HG03442 (cell line): ENCODE measurements at regions not wholly inside any gene's neighbourhood (a gene's known extent, or its start where the extent isn't known, plus 50 kb on each side); places are given as distances from the start of the nearest gene placed in this dataset.
"Not testable (repeated sequence)": the region's sequence is repeated elsewhere in the genome, so short reads cannot be mapped to it uniquely, and the experiment has no call there.

Experiments
- ATAC-seq: cut with Tn5 transposase; IDR thresholded peaks from one replicate; pipeline ENCODE4 v1.9.1; 2021; ENCODE audit warnings: mild to moderate bottlenecking, moderate library complexity; ENCODE audit not compliant: unreplicated experiment

DNA sequence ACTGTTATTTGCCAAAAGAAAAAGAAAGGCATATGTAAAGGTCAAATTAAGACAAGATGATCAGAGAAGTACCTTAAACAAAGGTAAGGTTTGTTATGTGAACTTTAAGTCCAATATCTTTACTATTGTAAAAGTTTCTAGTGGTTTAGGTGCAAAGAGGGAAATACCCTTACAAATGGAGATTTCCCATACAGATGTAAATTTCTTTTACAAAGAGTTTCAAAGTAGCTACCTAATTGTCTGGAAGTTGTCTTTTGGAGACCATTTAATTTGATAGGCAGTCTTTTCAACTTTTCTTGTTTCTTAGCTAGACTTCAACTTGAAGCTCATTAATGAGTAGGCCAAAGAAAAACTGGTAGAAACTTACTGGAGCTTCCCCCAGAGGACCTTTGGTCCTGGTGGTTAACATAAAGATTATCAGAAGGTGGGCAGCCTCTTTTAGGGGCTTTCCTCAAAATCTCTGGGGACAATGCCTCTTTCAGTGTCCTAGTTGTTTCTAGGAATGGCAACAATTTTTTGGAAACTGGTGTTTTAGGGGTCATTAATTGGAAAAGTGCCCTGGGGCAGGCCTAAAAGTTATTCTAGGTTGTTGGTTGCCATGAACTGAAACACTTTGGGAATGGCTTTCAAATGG is 297.3 kb downstream of the GUCY2F start:
- peak; percentile 35 for ATAC-seq

- no peak for ATAC-seq
These were observed 309.7 kb downstream of the GUCY2F start for GRCh38 chrX:109172091-109172602.

DNA sequence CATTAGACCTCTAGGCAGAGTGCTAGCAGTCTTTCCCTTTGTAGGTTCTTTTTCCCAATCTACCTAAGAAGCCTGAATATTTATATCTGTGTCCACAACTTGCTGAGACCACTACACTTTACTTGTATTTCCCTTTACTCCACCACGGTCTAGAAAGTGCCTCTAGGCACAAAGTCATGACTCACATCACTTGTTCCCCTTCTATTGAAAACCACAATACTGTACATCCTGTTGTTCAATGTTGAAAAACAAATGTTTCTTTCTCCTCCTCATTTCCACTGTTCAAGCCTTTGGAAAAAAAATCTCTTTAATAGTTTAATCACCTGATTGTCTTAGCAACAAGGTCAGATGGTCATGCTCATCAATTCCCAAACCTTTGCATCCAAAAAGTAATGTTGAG is 326.7 kb downstream of the GUCY2F start:
- ATAC-seq = no peak

DNA sequence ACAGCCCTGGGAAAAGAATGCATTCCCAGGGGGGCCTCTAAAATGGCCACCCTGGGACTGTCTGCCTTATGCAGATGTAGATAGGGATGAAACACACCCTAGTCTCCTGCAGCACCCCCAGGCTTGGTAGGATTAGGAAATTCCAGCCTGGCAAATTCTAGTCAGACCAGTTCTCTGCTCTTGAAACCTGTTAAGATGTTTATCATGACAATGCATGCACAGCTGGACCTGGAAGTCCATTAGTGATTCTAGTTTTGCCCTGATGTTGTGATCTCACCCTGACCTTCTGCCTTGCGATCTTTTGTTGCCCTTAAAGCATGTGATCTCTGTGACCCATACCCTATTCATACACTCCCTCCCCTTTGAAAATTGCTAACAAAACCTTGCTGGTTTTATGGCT is 337.7 kb downstream of the GUCY2F start:
- not testable (repeated sequence) for ATAC-seq

- no peak for ATAC-seq
These were observed 341.4 kb downstream of the GUCY2F start for GRCh38 chrX:109140463-109140862.

DNA sequence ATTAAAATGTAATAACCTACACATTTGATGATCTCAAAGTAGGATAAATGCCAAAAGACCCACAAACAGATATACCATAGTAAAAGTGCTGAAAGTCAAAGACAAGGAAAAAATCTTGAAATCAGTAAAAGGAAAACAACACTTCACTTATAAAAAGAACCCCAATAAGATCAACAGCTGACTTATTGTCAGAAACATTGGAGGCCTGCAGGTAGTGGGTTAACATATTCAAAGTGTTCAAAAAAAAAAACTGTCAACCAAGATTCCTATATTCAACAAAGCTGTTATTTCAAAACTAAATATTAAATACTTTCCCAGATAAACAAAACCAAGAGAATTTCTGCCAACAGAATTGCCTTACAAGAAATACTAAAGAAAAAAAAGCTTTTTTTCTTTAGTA is 347.1 kb downstream of the GUCY2F start:
- ATAC-seq = no peak

GRCh38 chrX:109125304-109125703 is 356.6 kb downstream of the GUCY2F start:
- no peak for ATAC-seq

DNA sequence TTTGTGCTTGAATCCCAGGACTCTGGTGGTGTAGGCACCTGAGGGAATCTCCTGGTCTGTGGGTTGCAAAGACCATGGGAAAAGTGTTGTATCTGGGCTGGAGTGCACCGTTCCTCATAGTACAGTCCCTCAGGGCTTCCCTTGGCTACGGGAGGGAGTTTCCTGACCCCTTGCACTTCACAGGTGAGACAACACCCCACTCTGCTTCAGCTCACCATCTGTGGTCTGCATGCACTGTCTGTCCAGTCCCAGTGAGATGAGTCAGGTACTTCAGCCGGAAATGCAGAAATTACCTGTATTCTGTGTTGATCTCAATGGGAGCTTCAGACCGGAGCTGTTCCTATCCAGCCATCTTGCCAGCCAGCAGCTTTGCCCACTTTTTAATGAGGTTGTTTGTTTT is 353.0 kb upstream of the IRS4 start:
- ATAC-seq = no peak

GRCh38 chrX:109077788-109078187 is 341.4 kb upstream of the IRS4 start:
- no peak for ATAC-seq

- ATAC-seq = not testable (repeated sequence)
These were observed 317.8 kb upstream of the IRS4 start for GRCh38 chrX:109054181-109054581.

DNA sequence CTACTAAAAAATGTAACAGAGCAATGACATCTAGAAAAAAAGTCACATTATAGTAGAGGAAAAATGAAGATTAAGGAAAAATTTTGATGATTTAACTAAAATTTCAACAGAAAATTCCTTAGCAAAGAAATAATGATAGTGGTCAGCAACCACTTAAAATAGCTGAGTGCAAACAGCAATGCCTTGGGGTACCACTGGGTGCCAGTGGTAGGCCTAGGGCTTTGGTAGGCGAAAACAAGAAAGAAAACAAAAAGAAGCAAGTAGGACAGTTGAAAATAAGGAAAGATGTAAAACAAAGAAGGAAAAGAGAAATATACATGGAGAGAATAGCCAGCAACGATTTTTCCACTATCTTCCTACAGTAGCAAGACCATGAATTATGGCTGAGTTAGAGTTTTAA is 313.5 kb upstream of the IRS4 start:
- no peak for ATAC-seq

GRCh38 chrX:109049416-109049815 is 313.1 kb upstream of the IRS4 start:
- no peak for ATAC-seq

GRCh38 chrX:109040057-109040456 is 303.7 kb upstream of the IRS4 start:
- ATAC-seq = no peak

GRCh38 chrX:109036624-109037023 is 300.3 kb upstream of the IRS4 start:
- no peak for ATAC-seq

GRCh38 chrX:108993909-108994308 is 257.5 kb upstream of the IRS4 start:
- no peak for ATAC-seq

DNA sequence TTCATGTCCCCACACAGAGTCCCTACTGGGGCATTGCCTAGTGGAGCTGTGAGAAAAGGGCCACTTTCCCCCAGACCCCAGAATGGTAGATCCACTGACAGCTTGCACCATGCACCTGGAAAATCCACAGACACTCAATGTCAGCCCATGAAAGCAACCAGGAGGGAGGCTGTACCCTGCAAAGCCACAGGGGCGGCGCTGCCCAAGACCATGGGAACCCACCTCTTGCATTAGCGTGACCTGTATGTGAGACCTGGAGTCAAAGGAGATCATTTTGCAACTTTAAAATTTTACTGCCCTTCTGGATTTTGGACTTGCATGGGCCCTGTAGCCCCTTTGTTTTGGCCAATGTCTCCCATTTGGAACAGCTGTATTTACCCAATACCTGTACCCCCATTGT is 236.5 kb upstream of the IRS4 start:
- not testable (repeated sequence) for ATAC-seq

DNA sequence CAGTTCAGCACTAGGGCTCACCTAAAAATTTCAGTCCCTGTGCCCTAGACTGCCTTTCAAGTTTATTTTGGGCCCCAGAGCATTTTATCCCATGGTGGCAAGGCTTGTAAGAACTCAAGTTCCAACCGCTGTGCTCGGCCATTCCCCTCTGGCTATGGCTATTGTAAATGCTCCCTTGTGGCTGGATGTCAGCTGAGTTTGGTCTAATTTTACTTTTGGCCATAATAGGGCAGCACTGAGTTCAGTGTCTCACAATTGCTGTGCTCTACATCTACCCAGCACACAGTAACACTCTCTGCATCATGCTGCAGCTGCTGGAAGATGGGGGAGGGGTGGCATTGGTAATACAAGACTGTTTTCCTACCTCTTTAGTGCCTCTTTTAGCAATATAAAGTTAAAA is 210.8 kb upstream of the IRS4 start:
- ATAC-seq = no peak

DNA sequence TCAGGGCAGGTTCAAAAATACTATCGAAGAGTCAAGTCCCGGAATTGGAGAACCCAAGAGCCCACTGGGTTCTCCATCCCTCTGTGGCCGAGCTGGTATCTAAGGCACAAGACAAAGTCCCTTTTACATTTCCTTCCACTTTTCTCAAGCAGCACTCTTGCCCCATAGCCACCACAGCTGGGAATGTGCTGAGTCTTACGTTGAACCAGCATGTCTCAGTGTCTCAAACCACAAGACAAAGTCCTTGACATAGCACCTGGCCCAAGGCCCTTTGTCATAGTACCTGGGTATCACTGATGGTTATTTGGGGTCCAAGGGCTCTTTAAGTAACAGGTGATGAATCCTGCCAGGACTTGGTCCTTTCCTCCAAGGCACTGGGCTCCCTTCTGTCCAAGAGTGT is 210.2 kb upstream of the IRS4 start:
- no peak for ATAC-seq

DNA sequence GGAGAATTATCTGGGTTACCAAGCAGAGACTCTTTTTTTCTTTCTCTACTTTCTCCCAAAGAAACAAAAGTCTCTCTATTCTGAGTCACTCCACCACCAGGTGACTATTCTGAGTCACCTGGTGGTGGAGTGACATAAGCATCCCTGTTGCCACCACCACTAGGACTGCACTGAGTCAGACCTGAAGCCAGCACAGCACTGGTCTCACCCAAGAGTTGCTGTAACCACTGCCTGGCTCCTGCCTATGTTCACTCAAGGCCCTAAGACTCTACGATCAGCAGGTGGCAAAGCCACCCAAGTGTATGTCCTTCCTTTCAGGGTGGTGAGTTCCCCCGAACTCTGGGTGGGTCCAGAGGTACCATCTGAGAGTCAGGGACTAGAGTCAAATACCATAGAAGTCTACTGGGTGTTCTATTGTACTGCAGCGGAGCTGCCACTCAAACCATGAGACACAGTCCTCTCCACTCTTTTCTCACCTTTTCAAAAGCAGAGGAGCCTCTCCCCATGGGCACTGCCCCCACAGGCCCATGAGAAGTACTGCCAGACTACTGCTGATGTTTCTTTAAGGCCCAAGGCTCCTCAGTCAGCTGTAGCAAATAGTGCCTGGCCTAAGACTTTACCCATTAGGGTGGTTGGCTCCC is 209.6 kb upstream of the IRS4 start:
- ATAC-seq = no peak

- no peak for ATAC-seq
These were observed 178.4 kb upstream of the IRS4 start for GRCh38 chrX:108914791-108915190.

- ATAC-seq = not testable (repeated sequence)
These were observed 167.5 kb upstream of the IRS4 start for GRCh38 chrX:108903831-108904230.

DNA sequence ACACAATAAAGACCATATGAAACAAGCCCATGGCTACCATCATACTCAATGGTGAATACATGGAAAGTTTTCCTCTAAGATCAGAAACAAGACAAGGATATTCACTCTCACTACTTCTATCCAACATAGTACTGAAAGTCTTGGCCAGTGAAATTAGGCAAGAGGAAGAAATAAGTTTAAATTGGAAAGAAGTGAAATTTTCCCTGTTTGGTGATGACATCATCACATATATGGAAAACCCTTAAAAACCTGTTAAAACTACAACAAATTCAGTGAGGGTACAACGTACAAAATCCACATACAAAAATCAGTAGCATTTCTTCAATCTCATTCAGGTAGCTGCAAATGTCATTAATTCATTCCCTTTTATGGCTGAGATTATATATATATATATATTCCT is 164.0 kb upstream of the IRS4 start:
- no peak for ATAC-seq

DNA sequence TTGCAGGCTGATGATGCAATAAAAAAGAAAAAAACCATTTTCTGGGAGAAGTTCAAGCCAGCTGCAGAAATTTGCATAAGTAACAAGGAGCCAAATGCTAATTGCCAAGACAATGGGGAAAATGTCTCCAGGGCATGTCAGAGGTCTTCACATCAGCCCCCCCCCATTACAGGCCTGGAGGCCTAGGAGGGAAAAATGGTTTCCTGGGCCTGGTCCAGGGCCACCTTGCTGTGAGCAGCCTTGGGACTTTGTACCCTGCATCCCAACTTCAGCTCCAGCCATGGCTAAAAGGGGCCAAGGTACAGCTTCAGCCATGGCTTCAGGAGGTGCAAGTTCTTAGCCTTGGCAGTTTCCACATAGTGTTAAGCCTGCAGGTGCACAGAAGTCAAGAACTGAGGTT is 160.0 kb upstream of the IRS4 start:
- ATAC-seq = not testable (repeated sequence)
